ENCODE measurements at regions not wholly inside any gene's neighbourhood (a gene's known extent, or its start where the extent isn't known, plus 50 kb on each side); places are given as distances from the start of the nearest gene placed in this dataset.

- no peak for TF ChIP-seq CTCF (IDR thresholded peaks at IDR 0.05)
- TF ChIP-seq POLR2A (IDR thresholded peaks at IDR 0.05): no peak
Measured at GRCh38 chr11:92775003-92775676, 194.3 kb upstream of the MTNR1B start.

Data from Peyer's patch (tissue), 4 donors.